Karpas-422 (cell line): ENCODE measurements at regions not wholly inside any gene's neighbourhood (a gene's known extent, or its start where the extent isn't known, plus 50 kb on each side); places are given as distances from the start of the nearest gene placed in this dataset.

Source experiments
- DNase-seq: peaks from one replicate; pipeline ENCODE4 v3.0.0-alpha.2; 2015
- H2AFZ ChIP-seq: fragments of 200-600 bp; sonication (generic); 2 replicates; pipeline ENCODE4 v1.6.1; 2014; ENCODE audit warnings: antibody characterized with exemption, low read length, mixed read lengths
- H3K27ac ChIP-seq: fragments of 200-600 bp; sonication (generic); 2 replicates; pipeline ENCODE4 v1.5.1; 2014; ENCODE audit warnings: mild to moderate bottlenecking, low read length, moderate library complexity
- H3K27me3 ChIP-seq: fragments of 200-600 bp; sonication (generic); 2 replicates; pipeline ENCODE4 v1.6.1; 2014; ENCODE audit warnings: low read length, mixed read lengths
- H3K36me3 ChIP-seq: fragments of 200-600 bp; sonication (generic); 2 replicates; pipeline ENCODE4 v1.6.1; 2014; ENCODE audit warnings: low read length, mixed read lengths; ENCODE audit not compliant: insufficient read depth
- H3K4me1 ChIP-seq: fragments of 200-600 bp; sonication (generic); 2 replicates; pipeline ENCODE4 v1.6.1; 2014; ENCODE audit warnings: mild to moderate bottlenecking, low read length, mixed read lengths
- H3K4me2 ChIP-seq: fragments of 200-600 bp; sonication (generic); 2 replicates; pipeline ENCODE4 v1.6.1; 2014; ENCODE audit warnings: low read length, low read depth, mild to moderate bottlenecking; ENCODE audit not compliant: poor library complexity, severe bottlenecking
- H3K4me3 ChIP-seq: fragments of 200-600 bp; sonication (generic); 2 replicates; pipeline ENCODE4 v1.5.1; 2014; ENCODE audit warnings: mild to moderate bottlenecking, antibody characterized with exemption, low read length, mixed read lengths
- H3K79me2 ChIP-seq: fragments of 200-600 bp; sonication (generic); 2 replicates; pipeline ENCODE4 v1.6.1; 2014; ENCODE audit warnings: mild to moderate bottlenecking, low read length, mixed read lengths
- H3K9ac ChIP-seq: fragments of 200-600 bp; sonication (generic); 2 replicates; pipeline ENCODE4 v1.6.0; 2014; ENCODE audit warnings: low read length
- H3K9me2 ChIP-seq: fragments of 200-600 bp; sonication (generic), shearing (Covaris generic); replicated peaks from 2 replicates; pipeline ENCODE4 v1.6.0; 2014; ENCODE audit warnings: mild to moderate bottlenecking, low read length, moderate library complexity; ENCODE audit not compliant: insufficient read depth
- H3K9me3 ChIP-seq: fragments of 300-700, 200-600 bp; sonication (generic); 2 replicates; pipeline ENCODE4 v1.6.1; 2014; ENCODE audit warnings: low read length, mixed read lengths
- H4K20me1 ChIP-seq: fragments of 200-600 bp; sonication (generic); 2 replicates; pipeline ENCODE4 v1.6.1; 2014; ENCODE audit warnings: mild to moderate bottlenecking, antibody characterized with exemption, low read length, low read depth; ENCODE audit not compliant: insufficient read depth

GRCh38 chr6:30272032-30272431 is 54.7 kb upstream of the TRIM39 start:
- Histone ChIP-seq H3K4me1 (no peaks in the 10 kb centered on the region), H3K79me2 (no peaks in the 10 kb centered on the region), H3K4me3 (no peak overlapping the region), H3K9me3 (no peaks in the 10 kb centered on the region), H3K27ac (no peak overlapping the region), H3K9ac (no peak overlapping the region), H3K9me2 (no peaks in the 10 kb centered on the region), H4K20me1 (no peaks in the 10 kb centered on the region), H2AFZ (no peak overlapping the region), H3K4me2 (no peak overlapping the region), H3K36me3 (no peaks in the 10 kb centered on the region), H3K27me3 (0 out of 2 replicates have a peak, but pooled peaks cover 5% of the 10 kb centered on the region)
- no peak for DNase-seq

DNA sequence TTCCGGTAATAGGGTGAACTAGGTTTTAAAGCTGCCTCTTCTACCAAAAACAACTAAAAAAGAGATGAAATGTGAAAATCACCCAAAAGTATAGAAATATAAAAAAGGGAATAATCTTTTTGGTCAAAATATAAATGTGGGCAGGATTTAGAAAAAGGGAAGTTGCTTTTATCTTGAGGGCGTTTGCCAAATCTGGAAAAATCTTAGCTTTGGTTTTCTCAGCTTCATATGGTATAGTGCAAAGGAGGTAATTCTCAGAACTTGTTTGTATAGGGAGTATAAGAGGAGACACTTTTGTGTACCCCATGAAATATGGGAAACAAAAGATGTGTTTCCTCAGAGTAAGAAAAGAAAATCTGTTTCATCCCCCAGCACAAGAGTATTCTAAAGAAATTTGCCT is 54.2 kb upstream of the TRIM26 start:
- Histone ChIP-seq H3K4me2 (no peak overlapping the region), H3K79me2 (no peaks in the 10 kb centered on the region)

DNA sequence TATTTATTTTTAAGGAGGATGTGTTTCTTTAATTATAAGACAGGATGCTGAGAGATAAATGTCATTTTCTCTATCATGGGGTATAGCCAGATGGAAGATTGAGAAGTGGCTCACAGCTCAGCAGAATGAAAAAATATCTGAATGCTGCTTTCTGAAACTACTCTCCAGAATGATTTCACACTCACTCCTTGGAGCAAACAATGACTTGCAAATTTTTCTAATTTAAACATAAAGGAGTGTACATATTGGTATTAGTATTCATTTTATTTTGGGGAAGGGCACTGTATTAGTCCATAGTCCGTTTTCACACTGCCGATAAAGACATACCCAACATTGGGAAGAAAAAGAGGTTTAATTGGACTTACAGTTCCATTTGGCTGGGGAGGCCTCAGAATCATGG is 52.4 kb upstream of the TRIM26 start:
- no peaks in the 10 kb centered on the region for H3K9me3 ChIP-seq
- no peaks in the 10 kb centered on the region for H3K36me3 ChIP-seq
- no peaks in the 10 kb centered on the region for H4K20me1 ChIP-seq
- H2AFZ ChIP-seq: no peak overlapping the region
- H3K4me2 ChIP-seq: no peak overlapping the region
- H3K4me1 ChIP-seq: no peaks in the 10 kb centered on the region
- peak; percentile 6 for DNase-seq
- no peak overlapping the region for H3K9ac ChIP-seq
- H3K9me2 ChIP-seq: no peaks in the 10 kb centered on the region
- no peaks in the 10 kb centered on the region for H3K79me2 ChIP-seq
- no peak overlapping the region for H3K4me3 ChIP-seq
- H3K27me3 ChIP-seq: 0 out of 2 replicates have a peak, but pooled peaks cover 2% of the 10 kb centered on the region
- no peak overlapping the region for H3K27ac ChIP-seq

More for the DNA sequence above, 54.2 kb upstream of the TRIM26 start:
- Histone ChIP-seq H3K27me3 (0 out of 2 replicates have a peak, but pooled peaks cover 5% of the 10 kb centered on the region), H3K4me3 (no peak overlapping the region), H3K36me3 (no peaks in the 10 kb centered on the region), H3K4me1 (no peaks in the 10 kb centered on the region), H3K27ac (no peak overlapping the region), H3K9me2 (no peaks in the 10 kb centered on the region), H3K9me3 (no peaks in the 10 kb centered on the region), H4K20me1 (no peaks in the 10 kb centered on the region), H3K9ac (no peak overlapping the region), H2AFZ (no peak overlapping the region)
- no peak for DNase-seq

DNA sequence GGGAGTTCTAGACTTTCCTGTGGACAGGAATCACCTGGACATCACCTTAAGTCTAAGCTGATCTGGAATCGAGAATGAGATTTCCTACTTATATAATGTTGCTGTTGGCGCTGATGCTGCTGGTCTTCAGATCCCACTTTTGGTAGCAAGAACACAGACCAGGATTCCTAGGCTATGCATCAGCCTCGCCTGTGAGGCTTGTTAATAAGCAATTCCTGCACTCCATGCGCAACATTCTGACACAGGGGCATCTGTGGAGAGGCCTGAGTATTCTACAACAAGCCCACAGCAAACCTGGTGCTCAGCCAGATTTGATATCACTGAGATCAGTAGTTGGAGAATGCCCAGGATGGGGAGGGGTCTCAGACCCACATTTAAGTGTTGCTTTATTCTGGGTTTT is 52.0 kb upstream of the TRIM26 start:
- no peaks in the 10 kb centered on the region for H3K36me3 ChIP-seq
- H4K20me1 ChIP-seq: no peaks in the 10 kb centered on the region
- no peak overlapping the region for H3K4me3 ChIP-seq
- DNase-seq: peak; percentile 17
- no peaks in the 10 kb centered on the region for H3K27me3 ChIP-seq
- no peaks in the 10 kb centered on the region for H3K9me3 ChIP-seq
- no peak overlapping the region for H2AFZ ChIP-seq
- no peak overlapping the region for H3K27ac ChIP-seq
- H3K9ac ChIP-seq: no peak overlapping the region
- no peaks in the 10 kb centered on the region for H3K9me2 ChIP-seq
- no peaks in the 10 kb centered on the region for H3K4me1 ChIP-seq
- no peaks in the 10 kb centered on the region for H3K79me2 ChIP-seq
- H3K4me2 ChIP-seq: no peak overlapping the region

GRCh38 chr6:30264743-30265142 is 51.5 kb upstream of the TRIM26 start:
- H3K4me2 ChIP-seq: no peak overlapping the region
- H3K36me3 ChIP-seq: no peaks in the 10 kb centered on the region

GRCh38 chr6:30263734-30264133 is 50.5 kb upstream of the TRIM26 start:
- Histone ChIP-seq H3K4me1 (peaks cover 3% of the 10 kb centered on the region; the same call in 1 of the 2 replicates), H3K36me3 (no peaks in the 10 kb centered on the region), H3K27ac (no peak overlapping the region), H3K4me2 (no peak overlapping the region), H3K9ac (no peak overlapping the region), H3K79me2 (no peaks in the 10 kb centered on the region), H4K20me1 (no peaks in the 10 kb centered on the region), H3K9me3 (no peaks in the 10 kb centered on the region), H2AFZ (no peak overlapping the region), H3K4me3 (no peak overlapping the region), H3K27me3 (no peaks in the 10 kb centered on the region), H3K9me2 (no peaks in the 10 kb centered on the region)
- no peak for DNase-seq

More at GRCh38 chr6:30264743-30265142, 51.5 kb upstream of the TRIM26 start:
- Histone ChIP-seq H3K27ac (no peak overlapping the region), H3K79me2 (no peaks in the 10 kb centered on the region), H4K20me1 (no peaks in the 10 kb centered on the region), H3K9me2 (no peaks in the 10 kb centered on the region), H3K9ac (no peak overlapping the region), H3K27me3 (no peaks in the 10 kb centered on the region), H3K9me3 (no peaks in the 10 kb centered on the region), H3K4me3 (no peak overlapping the region), H3K4me1 (no peaks in the 10 kb centered on the region; the same call in 1 of the 2 replicates), H2AFZ (no peak overlapping the region)
- no peak for DNase-seq
